HL-60 (cell line): ENCODE measurements at regions not wholly inside any gene's neighbourhood (a gene's known extent, or its start where the extent isn't known, plus 50 kb on each side); places are given as distances from the start of the nearest gene placed in this dataset.
"Not testable (repeated sequence)": the region's sequence is repeated elsewhere in the genome, so short reads cannot be mapped to it uniquely, and the experiment has no call there.

Experiments
- DNase-seq, 2 experiments: peaks; one replicate each; pipeline ENCODE4 v3.0.0-alpha.2; 2010 to 2020; ENCODE audit warnings: low read depth in 1 of 2, low spot score in 1 of 2
- H3K27ac ChIP-seq: fragments of 250-450 bp; sonication (Bioruptor Pico); replicated peaks from 2 replicates; pipeline ENCODE4 v1.5.1; 2020; ENCODE audit warnings: mild to moderate bottlenecking, moderate library complexity
- H3K27me3 ChIP-seq: fragments of 250-450 bp; sonication (Bioruptor Pico); 2 replicates; pipeline ENCODE4 v1.5.1; 2021; ENCODE audit warnings: mild to moderate bottlenecking, moderate library complexity; ENCODE audit not compliant: insufficient read depth, poor library complexity, severe bottlenecking
- H3K4me3 ChIP-seq: replicated peaks from 2 replicates; pipeline ENCODE4 v1.5.1; 2011; ENCODE audit warnings: mild to moderate bottlenecking, control low read depth, low read length; ENCODE audit not compliant: insufficient read depth
- CTCF ChIP-seq: IDR thresholded peaks from one replicate; pipeline ENCODE4 v1.5.1; 2011; ENCODE audit warnings: low read length, control low read depth, inconsistent platforms; ENCODE audit not compliant: insufficient read depth
- GABPA ChIP-seq: IDR thresholded peaks from 2 replicates; pipeline ENCODE4 v1.6.1; 2012; ENCODE audit warnings: low read depth
- POLR2AphosphoS5 ChIP-seq: IDR thresholded peaks from 2 replicates; pipeline ENCODE4 v1.6.1; 2012; ENCODE audit warnings: low read depth
- SPI1 ChIP-seq: IDR thresholded peaks from 2 replicates; pipeline ENCODE4 v1.6.1; 2012; ENCODE audit warnings: low read depth, mild to moderate bottlenecking, borderline replicate concordance
- TF ChIP-seq, protein P1 (sequence below): IDR thresholded peaks from 2 replicates; pipeline ENCODE4 v1.6.1; 2012; ENCODE audit warnings: low read depth; ENCODE audit not compliant: insufficient replicate concordance

DNA sequence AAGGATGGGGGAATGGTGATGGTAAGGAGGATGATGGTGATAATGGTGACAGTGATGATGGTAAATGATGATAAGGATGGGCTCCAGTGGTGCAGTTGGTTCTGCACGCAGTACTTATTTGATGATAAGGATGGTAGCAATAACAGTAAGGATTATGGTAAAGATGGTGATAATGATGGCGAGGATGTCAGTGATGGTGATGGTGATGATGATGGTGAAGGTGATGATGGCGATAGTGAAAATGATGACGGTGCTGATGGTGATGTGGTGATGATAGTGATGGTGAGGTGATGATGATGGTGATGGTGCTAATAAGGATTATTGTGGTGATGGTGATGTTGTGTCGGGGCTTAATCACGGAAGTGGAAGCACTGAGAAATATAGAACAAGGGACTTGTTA lies 103.7 kb downstream of the C16orf95 start:
- TF ChIP-seq, protein P1, sequence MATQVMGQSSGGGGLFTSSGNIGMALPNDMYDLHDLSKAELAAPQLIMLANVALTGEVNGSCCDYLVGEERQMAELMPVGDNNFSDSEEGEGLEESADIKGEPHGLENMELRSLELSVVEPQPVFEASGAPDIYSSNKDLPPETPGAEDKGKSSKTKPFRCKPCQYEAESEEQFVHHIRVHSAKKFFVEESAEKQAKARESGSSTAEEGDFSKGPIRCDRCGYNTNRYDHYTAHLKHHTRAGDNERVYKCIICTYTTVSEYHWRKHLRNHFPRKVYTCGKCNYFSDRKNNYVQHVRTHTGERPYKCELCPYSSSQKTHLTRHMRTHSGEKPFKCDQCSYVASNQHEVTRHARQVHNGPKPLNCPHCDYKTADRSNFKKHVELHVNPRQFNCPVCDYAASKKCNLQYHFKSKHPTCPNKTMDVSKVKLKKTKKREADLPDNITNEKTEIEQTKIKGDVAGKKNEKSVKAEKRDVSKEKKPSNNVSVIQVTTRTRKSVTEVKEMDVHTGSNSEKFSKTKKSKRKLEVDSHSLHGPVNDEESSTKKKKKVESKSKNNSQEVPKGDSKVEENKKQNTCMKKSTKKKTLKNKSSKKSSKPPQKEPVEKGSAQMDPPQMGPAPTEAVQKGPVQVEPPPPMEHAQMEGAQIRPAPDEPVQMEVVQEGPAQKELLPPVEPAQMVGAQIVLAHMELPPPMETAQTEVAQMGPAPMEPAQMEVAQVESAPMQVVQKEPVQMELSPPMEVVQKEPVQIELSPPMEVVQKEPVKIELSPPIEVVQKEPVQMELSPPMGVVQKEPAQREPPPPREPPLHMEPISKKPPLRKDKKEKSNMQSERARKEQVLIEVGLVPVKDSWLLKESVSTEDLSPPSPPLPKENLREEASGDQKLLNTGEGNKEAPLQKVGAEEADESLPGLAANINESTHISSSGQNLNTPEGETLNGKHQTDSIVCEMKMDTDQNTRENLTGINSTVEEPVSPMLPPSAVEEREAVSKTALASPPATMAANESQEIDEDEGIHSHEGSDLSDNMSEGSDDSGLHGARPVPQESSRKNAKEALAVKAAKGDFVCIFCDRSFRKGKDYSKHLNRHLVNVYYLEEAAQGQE: no peak
- no peak for TF ChIP-seq CTCF
- TF ChIP-seq GABPA: no peak
- no peak for TF ChIP-seq SPI1
- no peak for TF ChIP-seq POLR2AphosphoS5
- no peak overlapping the region for H3K4me3 ChIP-seq
- no peak overlapping the region for H3K27ac ChIP-seq
- H3K27me3 ChIP-seq: no peaks in the 10 kb centered on the region
- no peak for DNase-seq

GRCh38 chr16:87216148-87216840 lies 100.9 kb downstream of the C16orf95 start:
- DNase-seq: no peak
- Histone ChIP-seq H3K27me3 (no peaks in the 10 kb centered on the region), H3K27ac (no peak overlapping the region), H3K4me3 (no peak overlapping the region)
- TF ChIP-seq, protein P1: no peak

DNA sequence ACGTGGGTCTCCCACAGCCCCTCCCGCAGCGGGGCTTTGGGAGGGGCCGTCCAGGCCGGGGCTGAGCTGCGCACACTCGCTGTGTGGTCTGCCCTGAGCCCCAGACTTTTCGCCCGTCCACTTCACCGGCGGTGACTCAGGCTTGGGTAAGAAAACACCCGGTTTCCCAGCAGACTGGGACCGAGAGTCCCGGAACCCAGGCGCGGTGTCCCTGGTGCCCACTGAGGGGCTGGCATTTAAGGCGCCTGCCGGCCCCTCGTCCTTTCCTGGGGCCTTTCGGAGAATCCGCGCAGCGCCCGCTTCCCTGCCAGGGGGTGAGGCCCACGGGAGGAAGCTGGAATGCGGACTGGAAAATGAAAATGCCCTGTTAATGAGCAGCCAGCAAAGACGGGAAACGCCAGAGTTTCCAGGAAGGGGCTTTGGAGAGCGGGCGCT lies 100.3 kb downstream of the C16orf95 start:
- TF ChIP-seq CTCF (no peak), SPI1 (no peak), POLR2AphosphoS5 (no peak), GABPA (no peak)
- TF ChIP-seq, protein P1: no peak
- no peak overlapping the region for H3K27ac ChIP-seq
- H3K27me3 ChIP-seq: no peaks in the 10 kb centered on the region
- DNase-seq: no peak
- H3K4me3 ChIP-seq: no peak overlapping the region

DNA sequence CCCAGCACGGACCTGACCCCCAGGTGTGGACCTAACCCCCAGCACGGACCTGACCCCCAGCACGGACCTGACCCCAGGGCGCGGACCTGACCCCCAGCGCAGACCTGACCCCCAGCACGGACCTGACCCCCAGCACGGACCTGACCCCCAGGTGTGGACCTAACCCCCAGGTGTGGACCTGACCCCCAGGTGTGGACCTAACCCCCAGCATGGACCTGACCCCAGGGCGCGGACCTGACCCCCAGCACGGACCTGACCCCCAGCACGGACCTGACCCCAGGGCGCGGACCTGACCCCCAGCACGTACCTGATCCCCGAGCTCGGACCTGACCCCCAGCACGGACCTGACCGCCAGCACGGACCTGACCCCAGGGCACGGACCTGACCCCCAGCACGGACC lies 99.4 kb downstream of the C16orf95 start:
- H3K27me3 ChIP-seq, DNase-seq, H3K4me3 ChIP-seq, H3K27ac ChIP-seq: not testable (repeated sequence)
